Activated naive CD4-positive, alpha-beta T cell treated with anti-CD3 and anti-CD28 coated beads for 36 hours (primary cell): ENCODE measurements at regions not wholly inside any gene's neighbourhood (a gene's known extent, or its start where the extent isn't known, plus 50 kb on each side); places are given as distances from the start of the nearest gene placed in this dataset.
"Not testable (repeated sequence)": the region's sequence is repeated elsewhere in the genome, so short reads cannot be mapped to it uniquely, and the experiment has no call there.

Experiments
- CTCF ChIA-PET: fragments of 350-600 bp; sonication (Branson Sonifier 250); formaldehyde crosslinking; loops from one replicate; lab custom pipeline; 2021; ENCODE audit warnings: antibody characterized with exemption; lab: Charles Lee
- DNase-seq: peaks from one replicate; pipeline ENCODE4 v3.0.0-alpha.2; 2020
- H3K27ac Mint-ChIP-seq: one replicate; pipeline ENCODE4 v1.8.0; 2021; ENCODE audit warnings: mild to moderate bottlenecking, mixed read lengths
- H3K27me3 Mint-ChIP-seq: one replicate; pipeline ENCODE4 v1.8.0; 2021; ENCODE audit warnings: low read depth, mixed read lengths
- H3K36me3 Mint-ChIP-seq: one replicate; pipeline ENCODE4 v1.8.0; 2021; ENCODE audit warnings: low read depth, mixed read lengths
- H3K4me1 Mint-ChIP-seq: one replicate; pipeline ENCODE4 v1.8.0; 2021; ENCODE audit warnings: low read depth, mixed read lengths
- H3K4me3 Mint-ChIP-seq: one replicate; pipeline ENCODE4 v1.8.0; 2021; ENCODE audit warnings: mild to moderate bottlenecking, moderate library complexity, mixed read lengths
- H3K9me3 Mint-ChIP-seq: one replicate; pipeline ENCODE4 v1.8.0; 2021; ENCODE audit warnings: mixed read lengths
- intact Hi-C: fragments of 100-400 bp; cut with micrococcal nuclease; formaldehyde crosslinking; loops from one replicate; pipeline ENCODE4 v1.15.1; 2023

GRCh38 chr9:90213045-90213444 is 429.6 kb downstream of the DIRAS2 start:
- H3K27me3 Mint-ChIP-seq, CTCF ChIA-PET, intact Hi-C loops, H3K4me1 Mint-ChIP-seq, DNase-seq, H3K4me3 Mint-ChIP-seq, H3K9me3 Mint-ChIP-seq, H3K36me3 Mint-ChIP-seq, H3K27ac Mint-ChIP-seq: not testable (repeated sequence)

DNA sequence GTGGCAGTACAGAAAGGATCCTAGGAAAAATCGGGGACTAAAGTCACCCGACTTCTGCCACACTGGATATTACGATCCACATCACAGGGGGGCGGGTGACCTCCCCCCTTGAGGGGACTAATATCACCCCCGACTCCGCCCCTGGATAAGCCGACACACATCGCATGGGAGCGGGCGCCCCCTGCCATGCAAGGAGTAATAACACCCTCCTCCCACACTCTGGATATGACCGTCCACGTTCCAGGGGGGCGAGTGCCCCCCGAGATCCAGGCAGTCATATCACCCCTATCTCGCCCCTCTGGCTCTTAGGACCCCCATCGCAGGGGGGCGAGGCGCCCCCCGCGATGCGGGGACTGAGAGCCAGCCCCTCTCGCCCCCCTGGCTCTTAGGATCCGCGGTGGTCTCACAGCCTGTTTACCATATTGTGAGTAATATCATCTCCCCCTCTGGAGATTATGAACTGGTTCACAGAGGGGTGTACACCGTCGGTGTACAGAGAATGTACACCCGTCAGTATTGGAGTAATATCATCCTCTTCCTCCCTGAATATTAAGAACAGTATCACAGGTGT is 423.0 kb downstream of the DIRAS2 start:
- intact Hi-C loops = loop anchor here (2.0 to 5.0 kb wide), 2 partner anchors 77 to 617 kb away; no protein-coding TSS in a partner anchor
- no peaks in the 10 kb centered on the region for H3K36me3 Mint-ChIP-seq
- H3K27ac Mint-ChIP-seq = no peak overlapping the region
- H3K4me1 Mint-ChIP-seq = no peaks in the 10 kb centered on the region
- CTCF ChIA-PET = interaction anchor here (0.7 kb wide), 1 partner anchor 617 kb away, joined by 3 read pairs; no protein-coding TSS in a partner anchor
- H3K27me3 Mint-ChIP-seq = peaks cover 4% of the 10 kb centered on the region
- no peaks in the 10 kb centered on the region for H3K9me3 Mint-ChIP-seq
- DNase-seq = peak; percentile 35
- H3K4me3 Mint-ChIP-seq = no peak overlapping the region

GRCh38 chr9:90221899-90222298 is 420.7 kb downstream of the DIRAS2 start:
- DNase-seq, H3K4me3 Mint-ChIP-seq, H3K36me3 Mint-ChIP-seq, CTCF ChIA-PET, H3K27me3 Mint-ChIP-seq, H3K9me3 Mint-ChIP-seq, intact Hi-C loops, H3K4me1 Mint-ChIP-seq, H3K27ac Mint-ChIP-seq: not testable (repeated sequence)

GRCh38 chr9:90226839-90227338 is 415.7 kb downstream of the DIRAS2 start:
- DNase-seq = peak; percentile 90
- H3K36me3 Mint-ChIP-seq, H3K4me3 Mint-ChIP-seq, H3K27me3 Mint-ChIP-seq, H3K4me1 Mint-ChIP-seq, H3K27ac Mint-ChIP-seq, H3K9me3 Mint-ChIP-seq: not testable (repeated sequence)
- CTCF ChIA-PET = interaction anchor here (0.5 to 1.2 kb wide), 3 partner anchors 9 to 1500 kb away, joined by 3 read pairs; no protein-coding TSS in a partner anchor
- intact Hi-C loops = loop anchor here (1.0 to 2.0 kb wide), 3 partner anchors 416 to 644 kb away; partner anchors contain the start of gene DIRAS2

DNA sequence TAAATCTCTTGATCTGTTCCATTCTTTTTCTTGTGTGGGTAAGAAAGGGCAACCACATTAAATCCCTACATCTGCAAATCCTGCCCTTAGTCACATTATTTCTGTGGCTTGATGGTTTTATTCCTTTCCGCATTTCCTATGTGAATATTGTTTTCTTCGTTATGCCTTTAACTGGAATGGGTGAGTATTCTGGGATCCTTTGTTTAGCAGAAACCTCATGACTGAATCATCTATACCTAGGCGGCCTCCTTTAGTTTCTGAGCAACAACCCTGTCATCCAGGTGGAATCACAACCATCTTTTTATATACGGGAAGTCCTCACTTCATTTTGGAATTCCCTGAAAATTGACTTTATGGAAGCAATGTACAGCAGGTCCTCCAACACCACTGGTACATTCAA is 409.5 kb downstream of the DIRAS2 start:
- H3K4me3 Mint-ChIP-seq, H3K9me3 Mint-ChIP-seq, DNase-seq, H3K36me3 Mint-ChIP-seq, H3K27ac Mint-ChIP-seq, H3K27me3 Mint-ChIP-seq, intact Hi-C loops, CTCF ChIA-PET, H3K4me1 Mint-ChIP-seq: not testable (repeated sequence)

DNA sequence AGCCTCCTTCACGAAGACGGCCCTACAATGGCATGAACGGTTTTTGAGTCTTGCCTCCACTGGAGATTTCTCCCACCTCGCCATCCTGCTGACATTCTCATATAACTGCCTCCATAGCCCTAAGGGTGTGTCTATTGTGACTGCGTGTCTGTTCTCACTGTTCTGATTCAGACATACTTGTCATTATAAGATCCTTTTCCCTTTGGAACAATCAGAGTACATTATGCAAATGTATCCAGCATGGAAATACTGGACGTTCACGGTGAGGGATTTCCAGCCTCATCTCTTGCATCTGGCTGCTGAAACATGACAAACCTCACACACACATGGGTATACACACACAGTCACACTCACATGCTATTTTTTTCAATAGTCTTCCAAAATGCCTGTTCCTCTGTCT is 402.1 kb downstream of the DIRAS2 start:
- Mint-ChIP-seq H3K4me3 (no peak overlapping the region), H3K27ac (no peak overlapping the region), H3K4me1 (no peaks in the 10 kb centered on the region), H3K9me3 (no peaks in the 10 kb centered on the region), H3K27me3 (peaks cover 3% of the 10 kb centered on the region), H3K36me3 (no peaks in the 10 kb centered on the region)
- CTCF ChIA-PET = no interaction called here
- no peak for DNase-seq
- intact Hi-C loops = no loop called here

DNA sequence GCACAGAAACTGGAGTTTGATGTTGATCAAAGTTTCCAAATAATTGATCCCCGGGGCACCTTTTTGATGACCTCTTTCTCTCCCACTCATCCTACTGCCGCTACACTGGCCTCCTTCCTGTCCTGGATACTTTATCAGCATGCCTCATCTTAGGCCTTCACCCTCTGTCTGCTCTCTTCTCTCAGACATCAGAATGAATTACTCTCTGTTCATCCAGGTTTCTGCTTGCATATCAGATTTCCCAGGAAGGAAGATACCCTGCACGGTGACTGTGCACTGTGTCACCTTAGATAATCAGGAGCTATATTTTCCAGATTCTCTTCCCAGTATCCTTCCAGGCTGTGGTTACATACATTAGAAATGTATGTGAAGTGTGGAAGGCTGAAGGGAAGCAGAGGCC is 397.0 kb downstream of the DIRAS2 start:
- CTCF ChIA-PET = no interaction called here
- no peaks in the 10 kb centered on the region for H3K9me3 Mint-ChIP-seq
- intact Hi-C loops = no loop called here
- no peaks in the 10 kb centered on the region for H3K4me1 Mint-ChIP-seq
- no peak overlapping the region for H3K4me3 Mint-ChIP-seq
- no peak overlapping the region for H3K27ac Mint-ChIP-seq
- no peaks in the 10 kb centered on the region for H3K36me3 Mint-ChIP-seq
- H3K27me3 Mint-ChIP-seq = peaks cover 3% of the 10 kb centered on the region
- DNase-seq = no peak

- H3K36me3 Mint-ChIP-seq = no peaks in the 10 kb centered on the region
- no peak overlapping the region for H3K4me3 Mint-ChIP-seq
- intact Hi-C loops = no loop called here
- no peaks in the 10 kb centered on the region for H3K4me1 Mint-ChIP-seq
- CTCF ChIA-PET = no interaction called here
- H3K9me3 Mint-ChIP-seq = no peaks in the 10 kb centered on the region
- no peaks in the 10 kb centered on the region for H3K27me3 Mint-ChIP-seq
- no peak for DNase-seq
- H3K27ac Mint-ChIP-seq = no peak overlapping the region
These were observed 393.5 kb downstream of the DIRAS2 start for GRCh38 chr9:90249094-90249493.

DNA sequence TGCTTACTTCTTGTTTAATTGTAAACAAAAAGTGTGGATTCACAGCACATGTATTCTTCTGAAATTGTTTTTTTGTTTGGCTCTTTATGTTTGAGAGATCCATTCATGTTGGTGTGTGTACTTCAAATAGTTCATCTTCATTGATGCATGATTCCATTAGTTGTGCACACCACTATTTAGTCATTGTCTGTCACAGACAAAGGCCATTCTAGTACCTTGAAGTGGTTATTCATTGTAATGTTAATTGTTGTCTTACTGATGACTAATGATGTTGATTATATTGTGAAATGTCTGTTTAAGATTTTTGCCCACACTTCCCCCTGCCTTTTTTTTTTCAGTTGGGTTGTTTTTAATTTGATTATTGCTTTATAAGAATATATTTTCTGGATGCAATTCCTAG is 391.3 kb downstream of the DIRAS2 start:
- no peak for DNase-seq
- intact Hi-C loops = no loop called here
- Mint-ChIP-seq H3K36me3 (no peaks in the 10 kb centered on the region), H3K9me3 (no peaks in the 10 kb centered on the region), H3K4me3 (no peak overlapping the region), H3K4me1 (no peaks in the 10 kb centered on the region), H3K27me3 (peaks cover 1% of the 10 kb centered on the region), H3K27ac (no peak overlapping the region)
- CTCF ChIA-PET = no interaction called here

GRCh38 chr9:90256345-90256744 is 386.3 kb downstream of the DIRAS2 start:
- Mint-ChIP-seq H3K27me3 (peaks cover 4% of the 10 kb centered on the region), H3K27ac (no peak overlapping the region), H3K4me3 (no peak overlapping the region), H3K36me3 (no peaks in the 10 kb centered on the region), H3K4me1 (no peaks in the 10 kb centered on the region), H3K9me3 (peaks cover 4% of the 10 kb centered on the region)
- no peak for DNase-seq
- intact Hi-C loops = no loop called here
- CTCF ChIA-PET = interaction anchor here (0.8 kb wide), 1 partner anchor 113 kb away, joined by 3 read pairs; no protein-coding TSS in a partner anchor

GRCh38 chr9:90259311-90260246 is 383.0 kb downstream of the DIRAS2 start:
- CTCF ChIA-PET = no interaction called here
- Mint-ChIP-seq H3K27ac (no peak overlapping the region), H3K36me3 (no peaks in the 10 kb centered on the region), H3K9me3 (peaks cover 10% of the 10 kb centered on the region), H3K4me1 (no peaks in the 10 kb centered on the region), H3K27me3 (peaks cover 4% of the 10 kb centered on the region), H3K4me3 (no peak overlapping the region)
- intact Hi-C loops = no loop called here
- no peak for DNase-seq

GRCh38 chr9:90261698-90262097 is 380.9 kb downstream of the DIRAS2 start:
- intact Hi-C loops = no loop called here
- Mint-ChIP-seq H3K4me1 (no peaks in the 10 kb centered on the region), H3K27ac (no peak overlapping the region), H3K9me3 (peaks cover 10% of the 10 kb centered on the region), H3K36me3 (no peaks in the 10 kb centered on the region), H3K4me3 (no peak overlapping the region), H3K27me3 (no peaks in the 10 kb centered on the region)
- CTCF ChIA-PET = no interaction called here
- no peak for DNase-seq
